GM23248 (cell line): ENCODE measurements at regions not wholly inside any gene's neighbourhood (a gene's known extent, or its start where the extent isn't known, plus 50 kb on each side); places are given as distances from the start of the nearest gene placed in this dataset.
"Not testable (repeated sequence)": the region's sequence is repeated elsewhere in the genome, so short reads cannot be mapped to it uniquely, and the experiment has no call there.

Source experiments
- DNase-seq: peaks from one replicate; pipeline ENCODE4 v3.0.0-alpha.2; 2015
- H2AFZ ChIP-seq: fragments of 200-600 bp; sonication (generic); 2 replicates; pipeline ENCODE4 v1.6.1; 2016; ENCODE audit warnings: antibody characterized with exemption
- H3F3A ChIP-seq: fragments of 200-600 bp; sonication (generic); 2 replicates; pipeline ENCODE4 v1.6.1; 2016; ENCODE audit warnings: mild to moderate bottlenecking, antibody characterized with exemption, mixed run types; ENCODE audit not compliant: insufficient read depth
- H3K27ac ChIP-seq: fragments of 200-600 bp; sonication (generic); 2 replicates; pipeline ENCODE4 v1.5.1; 2016; ENCODE audit warnings: mild to moderate bottlenecking
- H3K27me3 ChIP-seq: fragments of 200-600 bp; sonication (generic); replicated peaks from 2 replicates; pipeline ENCODE4 v1.6.1; 2016; ENCODE audit warnings: mild to moderate bottlenecking; ENCODE audit not compliant: insufficient read depth
- H3K36me3 ChIP-seq: fragments of 200-600 bp; sonication (generic); 2 replicates; pipeline ENCODE4 v1.6.1; 2016; ENCODE audit warnings: low read depth, mild to moderate bottlenecking
- H3K4me1 ChIP-seq: fragments of 200-600 bp; sonication (generic); 2 replicates; pipeline ENCODE4 v1.6.1; 2016; ENCODE audit warnings: mild to moderate bottlenecking; ENCODE audit not compliant: insufficient read depth
- H3K4me2 ChIP-seq: fragments of 200-600 bp; sonication (generic); one replicate; pipeline ENCODE4 v1.6.1; 2016; ENCODE audit warnings: mild to moderate bottlenecking; ENCODE audit not compliant: unreplicated experiment
- H3K4me3 ChIP-seq: fragments of 200-600 bp; sonication (generic); 2 replicates; pipeline ENCODE4 v1.5.1; 2016; ENCODE audit warnings: mild to moderate bottlenecking
- H3K79me2 ChIP-seq: fragments of 200-600 bp; sonication (generic); 2 replicates; pipeline ENCODE4 v1.6.1; 2016; ENCODE audit warnings: mild to moderate bottlenecking; ENCODE audit not compliant: insufficient read depth
- H3K9ac ChIP-seq: fragments of 200-600 bp; sonication (generic); 2 replicates; pipeline ENCODE4 v1.6.1; 2016; ENCODE audit warnings: mild to moderate bottlenecking
- H3K9me2 ChIP-seq: fragments of 200-600 bp; sonication (generic); 2 replicates; pipeline ENCODE4 v1.6.1; 2016; ENCODE audit warnings: mixed run types, mild to moderate bottlenecking, moderate library complexity; ENCODE audit not compliant: insufficient read depth
- H3K9me3 ChIP-seq: fragments of 200-600 bp; sonication (generic); one replicate; pipeline ENCODE4 v1.6.1; 2017; ENCODE audit warnings: low read depth
- H4K20me1 ChIP-seq: fragments of 200-600 bp; sonication (generic); 2 replicates; pipeline ENCODE4 v1.6.0; 2016; ENCODE audit not compliant: insufficient read depth
- EZH2 ChIP-seq: fragments of 200-600 bp; sonication (generic); IDR thresholded peaks from 2 replicates; pipeline ENCODE4 v1.6.1; 2018; ENCODE audit warnings: antibody characterized with exemption, mild to moderate bottlenecking; ENCODE audit not compliant: insufficient read depth, poor library complexity, severe bottlenecking
- EZH2phosphoT487 ChIP-seq: fragments of 200-600 bp; sonication (generic); IDR thresholded peaks from 2 replicates; pipeline ENCODE4 v1.6.1; 2018; ENCODE audit warnings: antibody characterized with exemption, moderate library complexity, mild to moderate bottlenecking, low read depth; ENCODE audit not compliant: insufficient read depth
- WGBS, 2 experiments: methylation state at CpG; one replicate each; pipeline ENCODE4 v1.1.6; 2015 to 2017; ENCODE audit warnings: low lambda C conversion rate in 2 of 2, low coverage in 1 of 2; ENCODE audit errors: missing lambda C conversion rate in 2 of 2; 5-methylcytosine and 5-hydroxymethylcytosine counted together
- in situ Hi-C: fragments of 300-500 bp; cut with MboI; formaldehyde crosslinking; loops from 2 replicates; pipeline ENCODE4 v1.15.0; 2020

- in situ Hi-C loops = no loop called here
- Histone ChIP-seq H3F3A (no peaks in the 10 kb centered on the region), H4K20me1 (no peaks in the 10 kb centered on the region), H3K4me1 (no peaks in the 10 kb centered on the region), H3K27ac (no peak overlapping the region), H3K9ac (no peak overlapping the region), H3K4me3 (no peak overlapping the region), H3K9me3 (no peaks in the 10 kb centered on the region), H3K4me2 (no peak overlapping the region), H3K27me3 (no peaks in the 10 kb centered on the region), H3K79me2 (no peaks in the 10 kb centered on the region), H3K9me2 (no peaks in the 10 kb centered on the region), H2AFZ (no peak overlapping the region), H3K36me3 (no peaks in the 10 kb centered on the region)
- WGBS, 2 experiments = 34 to 41% methylated on average over 2 of the region's 2 CpGs
- TF ChIP-seq EZH2 = no peak
- TF ChIP-seq EZH2phosphoT487 = no peak
- no peak for DNase-seq
Measured at GRCh38 chr5:52277101-52277500, 510.6 kb upstream of the ITGA1 start.

DNA sequence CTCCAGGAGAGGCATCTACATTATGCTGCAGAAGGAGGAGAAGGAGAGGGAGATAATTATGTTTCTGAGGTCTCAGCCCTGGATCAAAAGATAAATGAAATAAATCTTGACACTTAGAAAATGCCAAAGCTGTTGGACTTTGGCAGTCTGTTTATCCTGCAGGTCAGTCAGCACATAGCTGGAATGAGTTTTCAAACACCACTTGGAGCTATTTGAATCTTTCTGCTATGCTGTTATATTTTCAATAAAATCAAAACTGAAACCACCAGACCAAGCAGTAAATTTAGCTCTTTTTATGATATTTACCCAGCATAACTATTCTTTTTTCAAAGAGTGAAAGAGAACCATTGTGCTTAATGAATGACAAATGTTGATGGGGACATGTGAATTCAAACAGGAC, 505.1 kb upstream of the ITGA1 start:
- DNase-seq = no peak
- H3K9ac ChIP-seq = no peak overlapping the region
- H3K4me3 ChIP-seq = no peak overlapping the region
- H3K27ac ChIP-seq = no peak overlapping the region
- H3K27me3 ChIP-seq = no peaks in the 10 kb centered on the region
- no peaks in the 10 kb centered on the region for H3K36me3 ChIP-seq
- no peaks in the 10 kb centered on the region for H3K79me2 ChIP-seq
- no peaks in the 10 kb centered on the region for H4K20me1 ChIP-seq
- H3K4me2 ChIP-seq = no peak overlapping the region
- in situ Hi-C loops = no loop called here
- no peak for TF ChIP-seq EZH2
- no peak for TF ChIP-seq EZH2phosphoT487
- H3F3A ChIP-seq = no peaks in the 10 kb centered on the region
- no peaks in the 10 kb centered on the region for H3K9me2 ChIP-seq
- H2AFZ ChIP-seq = no peak overlapping the region
- H3K9me3 ChIP-seq = no peaks in the 10 kb centered on the region
- H3K4me1 ChIP-seq = no peaks in the 10 kb centered on the region

GRCh38 chr5:52283221-52283620, 504.5 kb upstream of the ITGA1 start:
- Histone ChIP-seq H3K27me3 (no peaks in the 10 kb centered on the region), H3F3A (no peaks in the 10 kb centered on the region), H2AFZ (no peak overlapping the region), H3K79me2 (no peaks in the 10 kb centered on the region), H3K9me2 (no peaks in the 10 kb centered on the region), H3K9ac (no peak overlapping the region), H3K4me2 (no peak overlapping the region), H3K36me3 (no peaks in the 10 kb centered on the region), H4K20me1 (no peaks in the 10 kb centered on the region), H3K9me3 (no peaks in the 10 kb centered on the region), H3K4me1 (no peaks in the 10 kb centered on the region), H3K4me3 (no peak overlapping the region), H3K27ac (no peak overlapping the region)
- TF ChIP-seq EZH2 = no peak
- no peak for TF ChIP-seq EZH2phosphoT487
- WGBS, 2 experiments = 21 to 30% methylated on average over 1 of the region's 1 CpG
- peak; percentile 4 for DNase-seq
- in situ Hi-C loops = no loop called here

- H3F3A ChIP-seq = no peaks in the 10 kb centered on the region
- no peaks in the 10 kb centered on the region for H3K79me2 ChIP-seq
- no peak overlapping the region for H2AFZ ChIP-seq
- no peaks in the 10 kb centered on the region for H3K36me3 ChIP-seq
- H3K27ac ChIP-seq = no peak overlapping the region
- 1 to 4% methylated on average over 2 of the region's 2 CpGs for WGBS, 2 experiments
- no peaks in the 10 kb centered on the region for H3K4me1 ChIP-seq
- H3K27me3 ChIP-seq = no peaks in the 10 kb centered on the region
- no peak overlapping the region for H3K9ac ChIP-seq
- no peaks in the 10 kb centered on the region for H4K20me1 ChIP-seq
- H3K4me2 ChIP-seq = no peak overlapping the region
- no peak overlapping the region for H3K4me3 ChIP-seq
- in situ Hi-C loops = no loop called here
- H3K9me3 ChIP-seq = no peaks in the 10 kb centered on the region
- TF ChIP-seq EZH2phosphoT487 = no peak
- no peak for TF ChIP-seq EZH2
- DNase-seq = no peak
- no peaks in the 10 kb centered on the region for H3K9me2 ChIP-seq
Measured at GRCh38 chr5:52300703-52301372, 486.9 kb upstream of the ITGA1 start.

- H4K20me1 ChIP-seq, H3K27ac ChIP-seq, H3K4me3 ChIP-seq, H3K9me2 ChIP-seq, H3K79me2 ChIP-seq, H3K9ac ChIP-seq, H3K4me2 ChIP-seq, H3K9me3 ChIP-seq, in situ Hi-C loops, H3K27me3 ChIP-seq, DNase-seq, H3K36me3 ChIP-seq, H2AFZ ChIP-seq, H3F3A ChIP-seq, H3K4me1 ChIP-seq: not testable (repeated sequence)
- 31% methylated on average over 9 of the region's 9 CpGs for WGBS, 2 experiments
Measured at GRCh38 chr5:52304816-52305215, 482.9 kb upstream of the ITGA1 start.
